ENCODE measurements at regions not wholly inside any gene's neighbourhood (a gene's known extent, or its start where the extent isn't known, plus 50 kb on each side); places are given as distances from the start of the nearest gene placed in this dataset.

- peak; percentile 85 for DNase-seq
Observed at GRCh38 chr9:6703898-6704639, 53.7 kb upstream of the KDM4C start.

GRCh38 chr9:6702707-6703106 is 55.1 kb upstream of the KDM4C start:
- DNase-seq = no peak

- no peak for DNase-seq
Observed at GRCh38 chr9:6696178-6696577, 50.6 kb upstream of the GLDC start.

- DNase-seq = no peak
Observed at GRCh38 chr9:6695121-6695814, 49.7 kb upstream of the GLDC start.

Measured in occipital lobe (tissue), 1 donor.